ENCODE measurements at regions not wholly inside any gene's neighbourhood (a gene's known extent, or its start where the extent isn't known, plus 50 kb on each side); places are given as distances from the start of the nearest gene placed in this dataset.

- peaks cover 8% of the 10 kb centered on the region for H3K27me3 Mint-ChIP-seq (ENCODE audit: insufficient read depth)
- no peak for DNase-seq (ENCODE audit: low spot score)
- intact Hi-C loops (cut with micrococcal nuclease) = no loop called here
- H3K9me3 Mint-ChIP-seq = no peaks in the 10 kb centered on the region
- H3K4me1 Mint-ChIP-seq (ENCODE audit: low read depth) = no peaks in the 10 kb centered on the region
- no peak overlapping the region for H3K4me3 Mint-ChIP-seq
- H3K36me3 Mint-ChIP-seq (ENCODE audit: low read depth) = no peaks in the 10 kb centered on the region
- H3K27ac Mint-ChIP-seq = no peak overlapping the region
Measured at GRCh38 chr7:156463280-156463679, 177.3 kb upstream of the RNF32 start.

GRCh38 chr7:156461881-156462665, 178.5 kb upstream of the RNF32 start:
- H3K27ac Mint-ChIP-seq = no peak overlapping the region
- no peak overlapping the region for H3K4me3 Mint-ChIP-seq

GRCh38 chr7:156460858-156461627, 179.5 kb upstream of the RNF32 start:
- intact Hi-C loops (cut with micrococcal nuclease) = no loop called here
- DNase-seq (ENCODE audit: low spot score) = no peak
- H3K27ac Mint-ChIP-seq = no peak overlapping the region

More at GRCh38 chr7:156461881-156462665, 178.5 kb upstream of the RNF32 start:
- no peaks in the 10 kb centered on the region for H3K36me3 Mint-ChIP-seq (ENCODE audit: low read depth)
- H3K4me1 Mint-ChIP-seq (ENCODE audit: low read depth) = peaks cover 4% of the 10 kb centered on the region
- intact Hi-C loops (cut with micrococcal nuclease) = no loop called here
- H3K27me3 Mint-ChIP-seq (ENCODE audit: insufficient read depth) = peaks cover 8% of the 10 kb centered on the region
- no peaks in the 10 kb centered on the region for H3K9me3 Mint-ChIP-seq
- DNase-seq (ENCODE audit: low spot score) = no peak

GRCh38 chr7:156459582-156459981, 181.0 kb upstream of the RNF32 start:
- intact Hi-C loops (cut with micrococcal nuclease) = no loop called here
- peaks cover 4% of the 10 kb centered on the region for H3K4me1 Mint-ChIP-seq (ENCODE audit: low read depth)
- no peak for DNase-seq (ENCODE audit: low spot score)
- H3K36me3 Mint-ChIP-seq (ENCODE audit: low read depth) = no peaks in the 10 kb centered on the region
- peaks cover 12% of the 10 kb centered on the region for H3K27me3 Mint-ChIP-seq (ENCODE audit: insufficient read depth)
- no peak overlapping the region for H3K27ac Mint-ChIP-seq
- H3K9me3 Mint-ChIP-seq = no peaks in the 10 kb centered on the region
- H3K4me3 Mint-ChIP-seq = no peak overlapping the region

More at GRCh38 chr7:156460858-156461627, 179.5 kb upstream of the RNF32 start:
- Mint-ChIP-seq H3K27me3 (ENCODE audit: insufficient read depth) (peaks cover 11% of the 10 kb centered on the region), H3K4me3 (no peak overlapping the region), H3K9me3 (no peaks in the 10 kb centered on the region), H3K36me3 (ENCODE audit: low read depth) (no peaks in the 10 kb centered on the region), H3K4me1 (ENCODE audit: low read depth) (peaks cover 4% of the 10 kb centered on the region)

GRCh38 chr7:156459067-156459466, 181.5 kb upstream of the RNF32 start:
- DNase-seq (ENCODE audit: low spot score) = no peak
- intact Hi-C loops (cut with micrococcal nuclease) = no loop called here
- no peak overlapping the region for H3K4me3 Mint-ChIP-seq
- no peak overlapping the region for H3K27ac Mint-ChIP-seq
- H3K36me3 Mint-ChIP-seq (ENCODE audit: low read depth) = no peaks in the 10 kb centered on the region
- peaks cover 4% of the 10 kb centered on the region for H3K4me1 Mint-ChIP-seq (ENCODE audit: low read depth)
- peaks cover 12% of the 10 kb centered on the region for H3K27me3 Mint-ChIP-seq (ENCODE audit: insufficient read depth)
- H3K9me3 Mint-ChIP-seq = no peaks in the 10 kb centered on the region

GRCh38 chr7:156458011-156458410, 182.6 kb upstream of the RNF32 start:
- DNase-seq (ENCODE audit: low spot score) = no peak
- peaks cover 4% of the 10 kb centered on the region for H3K4me1 Mint-ChIP-seq (ENCODE audit: low read depth)
- intact Hi-C loops (cut with micrococcal nuclease) = no loop called here
- H3K9me3 Mint-ChIP-seq = no peaks in the 10 kb centered on the region
- no peak overlapping the region for H3K4me3 Mint-ChIP-seq
- H3K27me3 Mint-ChIP-seq (ENCODE audit: insufficient read depth) = peaks cover 12% of the 10 kb centered on the region
- H3K27ac Mint-ChIP-seq = no peak overlapping the region
- H3K36me3 Mint-ChIP-seq (ENCODE audit: low read depth) = no peaks in the 10 kb centered on the region

- peaks cover 4% of the 10 kb centered on the region for H3K4me1 Mint-ChIP-seq (ENCODE audit: low read depth)
- H3K9me3 Mint-ChIP-seq = no peaks in the 10 kb centered on the region
- no peak overlapping the region for H3K4me3 Mint-ChIP-seq
- no peak overlapping the region for H3K27ac Mint-ChIP-seq
- peaks cover 9% of the 10 kb centered on the region for H3K27me3 Mint-ChIP-seq (ENCODE audit: insufficient read depth)
- H3K36me3 Mint-ChIP-seq (ENCODE audit: low read depth) = no peaks in the 10 kb centered on the region
- intact Hi-C loops (cut with micrococcal nuclease) = no loop called here
- no peak for DNase-seq (ENCODE audit: low spot score)
Measured at GRCh38 chr7:156456503-156457115, 184.0 kb upstream of the RNF32 start.

GRCh38 chr7:156456032-156456431, 184.5 kb upstream of the RNF32 start:
- Mint-ChIP-seq H3K9me3 (no peaks in the 10 kb centered on the region), H3K4me1 (ENCODE audit: low read depth) (peaks cover 4% of the 10 kb centered on the region), H3K27me3 (ENCODE audit: insufficient read depth) (peaks cover 8% of the 10 kb centered on the region)

GRCh38 chr7:156450473-156450872, 190.1 kb upstream of the RNF32 start:
- Mint-ChIP-seq H3K27ac (no peak overlapping the region), H3K27me3 (ENCODE audit: insufficient read depth) (peaks cover 1% of the 10 kb centered on the region), H3K36me3 (ENCODE audit: low read depth) (no peaks in the 10 kb centered on the region), H3K9me3 (no peaks in the 10 kb centered on the region), H3K4me1 (ENCODE audit: low read depth) (no peaks in the 10 kb centered on the region), H3K4me3 (no peak overlapping the region)
- intact Hi-C loops (cut with micrococcal nuclease) = no loop called here
- no peak for DNase-seq (ENCODE audit: low spot score)

More at GRCh38 chr7:156456032-156456431, 184.5 kb upstream of the RNF32 start:
- H3K27ac Mint-ChIP-seq = no peak overlapping the region
- no peaks in the 10 kb centered on the region for H3K36me3 Mint-ChIP-seq (ENCODE audit: low read depth)
- no peak overlapping the region for H3K4me3 Mint-ChIP-seq
- DNase-seq (ENCODE audit: low spot score) = no peak
- intact Hi-C loops (cut with micrococcal nuclease) = no loop called here

GRCh38 chr7:156448918-156449317, 191.7 kb upstream of the RNF32 start:
- Mint-ChIP-seq H3K27me3 (ENCODE audit: insufficient read depth) (peaks cover 1% of the 10 kb centered on the region), H3K4me3 (no peak overlapping the region), H3K36me3 (ENCODE audit: low read depth) (no peaks in the 10 kb centered on the region), H3K4me1 (ENCODE audit: low read depth) (no peaks in the 10 kb centered on the region), H3K9me3 (no peaks in the 10 kb centered on the region), H3K27ac (no peak overlapping the region)
- no peak for DNase-seq (ENCODE audit: low spot score)
- intact Hi-C loops (cut with micrococcal nuclease) = no loop called here

GRCh38 chr7:156446990-156447389, 193.6 kb upstream of the RNF32 start:
- H3K4me1 Mint-ChIP-seq (ENCODE audit: low read depth) = no peaks in the 10 kb centered on the region
- H3K27ac Mint-ChIP-seq = no peak overlapping the region
- intact Hi-C loops (cut with micrococcal nuclease) = no loop called here
- DNase-seq (ENCODE audit: low spot score) = no peak
- no peak overlapping the region for H3K4me3 Mint-ChIP-seq
- H3K9me3 Mint-ChIP-seq = no peaks in the 10 kb centered on the region
- H3K36me3 Mint-ChIP-seq (ENCODE audit: low read depth) = no peaks in the 10 kb centered on the region
- H3K27me3 Mint-ChIP-seq (ENCODE audit: insufficient read depth) = no peaks in the 10 kb centered on the region

- no peaks in the 10 kb centered on the region for H3K4me1 Mint-ChIP-seq (ENCODE audit: low read depth)
Measured at GRCh38 chr7:156445997-156446761, 194.4 kb upstream of the RNF32 start.

More at GRCh38 chr7:156445997-156446761, 194.4 kb upstream of the RNF32 start:
- intact Hi-C loops (cut with micrococcal nuclease) = no loop called here
- no peak overlapping the region for H3K27ac Mint-ChIP-seq
- no peak for DNase-seq (ENCODE audit: low spot score)
- H3K36me3 Mint-ChIP-seq (ENCODE audit: low read depth) = no peaks in the 10 kb centered on the region
- no peaks in the 10 kb centered on the region for H3K9me3 Mint-ChIP-seq
- no peaks in the 10 kb centered on the region for H3K27me3 Mint-ChIP-seq (ENCODE audit: insufficient read depth)
- no peak overlapping the region for H3K4me3 Mint-ChIP-seq

All from activated T-helper 1 cell treated with anti-CD3 and anti-CD28 coated beads, Interleukin-12 subunit alpha, Interleukin-12 subunit beta, Interleukin-2, Interleukin-4 antibody, amounts not matched to agents 30 ng/mL and 10 ng/mL and 1 ng/mL, durations not matched to agents 14 hours and 24 hours and 36 hours (primary cell).